Stimulated activated CD8-positive, alpha-beta memory T cell treated with anti-CD3 and anti-CD28 coated beads, Interleukin-15, amount 100 ng/mL, for 24 hours (primary cell): ENCODE measurements at regions not wholly inside any gene's neighbourhood (a gene's known extent, or its start where the extent isn't known, plus 50 kb on each side); places are given as distances from the start of the nearest gene placed in this dataset.
"Not testable (repeated sequence)": the region's sequence is repeated elsewhere in the genome, so short reads cannot be mapped to it uniquely, and the experiment has no call there.

ENCODE experiments used
- DNase-seq: peaks from one replicate; pipeline ENCODE4 v3.0.0-alpha.2; 2020; ENCODE audit warnings: low read depth

DNA sequence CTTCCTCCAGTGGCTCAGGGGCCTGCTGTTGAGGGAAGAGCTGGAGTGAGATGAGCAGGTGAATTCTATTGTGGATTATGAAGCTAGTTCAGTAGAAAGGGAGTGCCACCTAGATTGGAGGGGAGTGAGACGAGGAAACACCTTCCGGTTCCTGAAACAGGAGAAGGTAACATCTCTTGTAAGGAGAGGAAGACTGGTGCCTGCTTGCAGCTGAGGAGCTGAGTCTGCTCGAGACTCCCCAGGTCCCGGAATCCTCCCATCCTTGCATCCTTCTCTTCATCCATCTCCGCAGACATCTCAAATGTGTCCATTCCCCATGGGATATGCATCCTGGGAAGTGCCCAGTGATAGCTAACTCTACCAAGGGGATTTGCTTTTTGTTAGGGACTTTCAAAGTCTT lies 242.9 kb upstream of the ZFP64 start:
- DNase-seq: no peak

DNA sequence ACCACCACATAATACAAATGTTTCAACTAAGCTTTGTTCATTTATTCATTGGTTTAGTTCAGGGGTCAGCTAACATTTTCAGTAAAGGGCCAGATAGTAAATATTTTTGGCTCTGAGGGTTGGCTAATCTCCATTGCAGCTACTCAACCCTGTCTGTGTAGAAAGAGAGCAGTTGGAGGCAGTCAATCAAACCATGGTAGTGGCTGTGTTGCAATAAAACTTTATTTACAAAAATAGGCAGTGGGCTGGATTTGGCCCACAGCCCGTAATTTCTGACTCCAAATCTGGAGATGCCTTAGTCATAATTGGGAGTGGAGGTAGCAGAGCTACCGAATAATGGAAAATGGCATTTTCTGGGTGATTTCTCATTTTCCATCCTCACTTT lies 242.5 kb upstream of the ZFP64 start:
- no peak for DNase-seq

DNA sequence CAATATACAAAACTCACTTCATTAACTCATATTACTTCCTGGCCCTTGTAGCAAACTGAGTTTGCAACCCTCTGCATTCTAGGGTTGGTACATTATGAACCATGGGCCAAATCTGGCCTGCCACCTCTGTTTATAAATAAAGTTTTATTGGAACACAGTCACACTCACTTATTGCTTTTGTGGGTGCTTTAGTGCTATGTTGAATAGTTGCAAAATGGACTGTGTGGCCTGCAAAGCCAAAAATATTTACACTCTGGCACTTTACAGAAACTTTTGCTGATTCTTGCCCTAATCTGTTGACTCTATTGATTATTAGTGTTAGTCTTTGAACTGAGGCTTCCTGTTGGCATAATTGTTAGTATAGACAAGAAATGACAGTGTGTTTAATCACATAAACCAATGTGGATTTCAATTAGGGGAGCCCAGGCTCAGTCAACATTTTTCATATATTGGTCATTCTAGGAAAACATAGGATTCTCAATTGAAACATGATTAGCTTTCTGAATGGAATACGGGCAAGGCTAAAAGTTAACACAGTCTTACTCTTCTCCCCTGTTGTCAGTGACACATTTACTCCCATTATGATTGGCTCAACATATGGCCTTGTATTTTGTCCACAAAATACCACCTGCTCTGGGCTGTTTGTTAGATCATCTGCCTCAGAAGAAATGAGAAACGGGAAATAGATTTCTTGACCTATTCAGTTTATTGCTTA lies 241.9 kb upstream of the ZFP64 start:
- DNase-seq: no peak

GRCh38 chr20:52432740-52433139 lies 241.2 kb upstream of the ZFP64 start:
- DNase-seq: no peak

GRCh38 chr20:52429029-52429428 lies 237.4 kb upstream of the ZFP64 start:
- no peak for DNase-seq

DNA sequence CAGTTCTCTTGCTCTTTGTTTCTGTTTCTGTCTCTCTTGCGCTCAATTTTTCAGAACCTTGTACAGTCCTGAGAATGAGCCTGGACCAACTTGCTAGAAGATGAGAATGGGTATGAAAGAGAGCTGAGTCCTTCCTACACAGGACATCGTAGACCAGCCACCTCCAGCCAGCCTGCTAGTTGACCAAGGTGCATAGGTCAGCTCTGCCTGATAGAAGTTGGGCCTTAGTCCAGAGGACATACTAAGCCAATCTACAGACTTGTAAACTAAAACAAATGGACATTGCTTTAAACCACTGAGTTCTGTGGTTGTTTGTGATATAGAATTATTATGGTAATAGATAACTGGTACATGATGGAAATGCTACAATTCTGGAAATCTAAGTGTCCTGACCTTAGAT lies 236.4 kb upstream of the ZFP64 start:
- DNase-seq: no peak

DNA sequence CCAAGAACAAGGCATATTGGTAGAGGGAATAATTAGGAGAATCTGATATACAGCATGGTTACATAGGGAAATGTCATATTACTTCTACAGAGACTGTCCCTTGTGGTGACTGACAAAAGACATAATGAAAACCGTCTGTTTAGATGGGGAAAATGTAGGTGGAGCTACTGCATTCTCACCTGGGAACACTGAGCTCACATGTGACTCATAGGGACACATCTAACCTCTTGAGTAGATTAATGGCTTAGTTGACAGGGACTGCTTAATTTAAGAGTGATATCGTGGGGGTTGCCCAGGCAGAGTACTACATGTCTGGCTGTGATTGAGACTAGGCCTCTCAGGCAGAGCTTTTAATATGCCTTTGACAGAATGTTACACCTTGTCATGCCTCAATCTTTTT lies 235.3 kb upstream of the ZFP64 start:
- DNase-seq: no peak

DNA sequence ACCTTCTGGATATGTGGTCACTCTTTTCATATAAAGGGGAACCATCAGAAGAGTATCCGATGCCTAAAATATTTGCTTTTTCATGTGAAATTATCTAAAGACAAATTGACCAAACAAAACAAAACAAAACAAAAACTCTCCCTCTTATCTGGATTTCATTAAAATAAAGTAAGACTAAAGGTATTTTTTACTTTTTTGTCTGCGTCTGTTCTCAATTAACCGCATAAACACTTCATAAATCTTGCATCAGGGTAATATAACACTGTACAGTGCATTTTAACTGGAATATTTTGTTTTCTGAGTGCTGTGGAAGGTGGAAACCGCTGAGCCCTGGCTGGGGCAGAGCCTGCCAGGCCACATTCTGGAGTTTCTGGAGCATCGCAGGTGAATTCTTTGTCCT lies 234.1 kb upstream of the ZFP64 start:
- DNase-seq: no peak

- DNase-seq: no peak
These were observed 233.7 kb upstream of the ZFP64 start for GRCh38 chr20:52425253-52425652.

DNA sequence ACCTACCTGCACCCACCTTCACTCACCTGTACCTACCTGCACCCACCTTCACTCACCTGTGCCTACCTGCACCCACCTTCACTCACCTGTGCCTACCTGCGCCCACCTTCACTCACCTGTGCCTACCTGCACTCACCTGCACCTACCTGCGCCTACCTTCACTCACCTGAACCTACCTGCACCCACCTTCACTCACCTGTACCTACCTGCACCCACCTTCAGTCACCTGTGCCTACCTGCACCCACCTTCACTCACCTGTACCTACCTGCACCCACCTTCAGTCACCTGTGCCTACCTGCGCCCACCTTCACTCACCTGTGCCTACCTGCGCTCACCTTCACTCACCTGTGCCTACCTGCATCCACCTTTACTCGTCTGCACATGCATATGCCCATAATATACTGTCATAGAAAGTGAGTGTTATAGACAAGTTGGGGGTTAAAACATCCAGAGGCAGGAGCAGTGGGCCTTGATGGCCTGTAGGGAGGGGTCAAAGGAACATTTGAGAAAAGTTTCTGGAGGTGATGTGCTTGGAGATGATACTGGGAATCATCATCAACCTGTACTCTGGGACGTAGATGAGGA lies 232.9 kb upstream of the ZFP64 start:
- DNase-seq: not testable (repeated sequence)

GRCh38 chr20:52423536-52424140 lies 232.1 kb upstream of the ZFP64 start:
- not testable (repeated sequence) for DNase-seq

GRCh38 chr20:52422574-52423336 lies 231.2 kb upstream of the ZFP64 start:
- no peak for DNase-seq

DNA sequence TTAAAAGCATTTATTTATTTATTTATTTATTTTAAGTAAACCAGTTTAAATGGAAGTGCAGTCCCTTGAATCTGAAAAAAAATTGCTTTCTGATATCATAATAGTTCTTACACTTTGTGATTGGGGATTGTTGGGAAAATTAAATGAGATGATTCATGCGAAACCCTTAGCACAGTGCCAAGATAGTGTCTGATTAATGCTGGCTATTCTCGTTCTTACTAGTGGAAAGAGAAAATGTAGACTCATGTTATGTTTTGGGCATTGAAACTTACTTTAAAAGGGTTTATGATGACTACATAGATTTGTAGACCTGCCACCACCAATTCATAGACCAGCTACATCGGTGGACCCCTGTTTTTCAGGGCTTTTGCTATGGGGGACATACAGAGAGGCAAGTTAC lies 229.2 kb upstream of the ZFP64 start:
- DNase-seq: no peak

DNA sequence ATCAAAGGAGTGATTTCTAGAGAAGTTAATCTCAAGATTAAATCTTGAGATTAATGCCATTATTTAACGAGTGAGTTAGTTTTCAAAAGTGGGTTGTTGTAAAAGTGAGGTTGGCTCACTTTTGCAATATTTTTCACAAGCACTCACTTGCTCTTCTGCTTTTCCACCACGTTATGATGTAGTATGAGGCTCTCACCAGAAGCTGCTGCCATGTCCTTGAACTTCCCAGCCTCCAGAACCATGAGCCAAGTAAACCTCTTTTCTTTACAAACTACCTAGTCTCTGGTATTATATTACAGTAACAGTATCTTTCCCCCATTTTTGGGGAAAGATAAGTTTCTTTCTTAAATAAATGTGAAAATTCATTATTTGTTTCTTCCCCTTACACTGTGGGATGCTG lies 227.6 kb upstream of the ZFP64 start:
- no peak for DNase-seq

DNA sequence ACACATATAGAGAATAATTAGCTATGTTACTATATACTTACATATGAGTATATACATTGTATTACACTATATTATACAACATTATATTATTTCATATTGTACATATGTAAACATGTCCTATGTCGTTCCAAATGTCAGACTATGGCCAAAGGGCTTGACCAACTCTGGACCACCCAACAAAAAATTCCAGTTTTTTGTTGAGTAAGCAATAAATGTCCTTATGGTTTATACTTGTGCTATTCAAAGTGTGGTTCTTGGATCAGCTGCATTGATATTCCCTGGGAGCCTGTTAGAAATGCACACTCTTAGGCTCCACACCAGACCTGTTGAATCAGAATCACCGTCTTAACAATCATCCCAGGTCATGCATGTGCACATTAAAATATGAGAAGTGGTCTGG lies 225.4 kb upstream of the ZFP64 start:
- no peak for DNase-seq

DNA sequence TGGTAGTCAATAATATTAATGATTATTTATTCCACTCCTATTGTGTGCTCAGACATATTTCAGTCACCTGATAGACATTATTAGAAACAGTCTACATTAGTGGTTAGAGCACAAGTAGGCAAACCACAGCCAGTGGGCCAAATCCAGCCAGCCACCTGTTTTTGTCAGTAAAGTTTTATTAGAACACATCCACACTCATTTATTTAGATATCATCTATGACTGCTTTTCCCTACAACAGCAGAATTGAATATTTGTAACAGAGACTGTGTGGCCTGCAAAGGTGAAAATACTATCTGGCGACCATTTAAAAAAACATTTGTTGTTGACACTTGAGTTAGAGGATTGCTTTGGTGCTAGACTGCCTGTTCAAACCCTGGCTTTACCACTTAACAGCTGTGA lies 220.0 kb upstream of the ZFP64 start:
- no peak for DNase-seq

- DNase-seq: no peak
These were observed 219.2 kb upstream of the ZFP64 start for GRCh38 chr20:52410731-52411234.

DNA sequence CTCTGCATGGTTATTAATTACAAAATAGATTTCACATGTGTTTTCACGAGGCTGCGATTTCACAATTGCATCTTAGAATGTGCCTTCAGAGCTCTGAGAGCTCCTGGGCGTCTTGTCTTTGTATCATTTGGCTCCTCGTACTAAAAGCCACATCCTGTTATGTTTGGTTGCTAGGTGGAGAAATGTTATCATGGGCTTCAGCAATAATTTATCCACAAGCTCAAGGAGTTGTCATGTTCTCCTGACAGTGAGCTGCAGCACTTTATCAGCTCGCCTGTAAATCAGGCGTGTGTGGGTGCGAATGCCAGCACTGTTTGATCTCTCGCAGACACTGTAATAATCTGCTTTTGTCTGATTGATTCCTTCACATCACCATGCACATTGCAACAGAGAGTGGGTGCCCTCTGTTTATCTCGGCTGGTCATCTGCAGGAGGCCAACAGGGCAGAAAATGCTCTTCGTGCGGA lies 218.6 kb upstream of the ZFP64 start:
- DNase-seq: no peak

- no peak for DNase-seq
These were observed 214.4 kb upstream of the ZFP64 start for GRCh38 chr20:52405986-52406385.

- DNase-seq: no peak
These were observed 213.8 kb upstream of the ZFP64 start for GRCh38 chr20:52405417-52405816.

DNA sequence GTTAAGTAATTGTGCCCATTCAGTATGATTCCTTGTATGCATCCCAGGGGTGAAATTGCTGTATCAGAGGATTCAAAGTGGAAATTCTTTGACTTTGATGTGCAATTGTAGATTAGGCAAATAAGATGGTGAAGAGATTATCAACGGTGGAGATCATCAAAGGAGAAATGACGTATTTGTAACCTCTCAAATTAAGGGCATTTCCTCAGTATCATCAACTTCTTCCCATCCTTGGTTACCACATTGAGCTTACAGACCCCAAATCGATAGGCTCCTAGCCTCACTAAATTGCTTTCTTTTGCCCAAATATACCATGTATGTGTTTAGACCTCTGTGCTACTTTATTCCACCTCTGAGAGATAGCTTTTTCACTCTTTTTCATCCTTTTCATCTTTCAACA lies 213.1 kb upstream of the ZFP64 start:
- DNase-seq: no peak

GRCh38 chr20:52402950-52403349 lies 211.4 kb upstream of the ZFP64 start:
- DNase-seq: no peak

DNA sequence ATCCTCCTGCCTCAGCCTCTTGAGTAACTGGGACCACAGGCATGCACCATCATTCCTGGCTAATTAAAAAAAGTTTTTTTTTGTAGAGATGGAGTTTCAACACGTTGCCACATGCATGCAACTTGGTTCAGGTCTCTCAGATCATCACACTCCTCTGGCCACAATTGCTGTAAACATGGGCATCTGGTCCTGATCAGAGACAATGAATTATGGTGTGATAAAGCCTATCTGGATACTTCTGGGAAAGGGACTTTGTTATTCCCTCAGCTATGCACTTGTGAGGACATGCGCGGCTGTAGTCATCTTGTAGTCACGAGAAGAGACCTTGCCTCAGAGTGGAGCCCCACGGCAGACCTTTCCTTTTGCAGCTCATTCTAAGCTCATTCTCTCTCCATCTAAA lies 210.9 kb upstream of the ZFP64 start:
- DNase-seq: no peak
